Epithelial cell of esophagus (primary cell): ENCODE measurements at regions not wholly inside any gene's neighbourhood (a gene's known extent, or its start where the extent isn't known, plus 50 kb on each side); places are given as distances from the start of the nearest gene placed in this dataset.

ENCODE experiments used
- DNase-seq: peaks from one replicate; pipeline ENCODE4 v3.0.0; 2010; ENCODE audit warnings: low read depth
- H3K4me3 ChIP-seq: 2 replicates; pipeline ENCODE4 v1.5.1; 2011; ENCODE audit warnings: mild to moderate bottlenecking, low read length, control low read depth
- TF ChIP-seq, protein P1 (sequence below): IDR thresholded peaks from 2 replicates; pipeline ENCODE4 v1.5.1; 2011; ENCODE audit warnings: low read depth, mild to moderate bottlenecking, low read length, control low read depth, inconsistent platforms; ENCODE audit not compliant: insufficient read depth; ENCODE audit errors: missing control alignments

DNA sequence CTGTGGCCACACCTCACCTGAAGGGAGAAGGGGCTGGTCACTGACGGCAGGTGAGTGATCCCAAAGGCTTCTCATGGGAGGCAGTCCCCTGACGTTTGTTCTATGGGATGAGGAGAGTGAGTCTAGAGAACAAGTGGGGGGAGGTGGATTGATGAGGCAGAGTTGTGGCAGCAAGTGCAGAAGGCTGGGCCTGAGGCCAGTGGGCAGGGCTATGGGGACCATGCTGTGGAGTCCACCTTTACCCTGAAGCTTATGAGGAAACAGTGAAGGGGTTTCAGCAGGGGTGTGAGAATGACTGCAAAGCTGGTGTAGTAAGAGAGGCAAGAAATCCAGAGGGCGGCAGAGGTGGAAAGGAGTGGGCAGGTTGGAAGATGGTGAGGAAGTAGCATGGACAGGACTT lies 96.9 kb upstream of the PFN2 start:
- no peak overlapping the region for H3K4me3 ChIP-seq
- no peak for DNase-seq
- TF ChIP-seq, protein P1, sequence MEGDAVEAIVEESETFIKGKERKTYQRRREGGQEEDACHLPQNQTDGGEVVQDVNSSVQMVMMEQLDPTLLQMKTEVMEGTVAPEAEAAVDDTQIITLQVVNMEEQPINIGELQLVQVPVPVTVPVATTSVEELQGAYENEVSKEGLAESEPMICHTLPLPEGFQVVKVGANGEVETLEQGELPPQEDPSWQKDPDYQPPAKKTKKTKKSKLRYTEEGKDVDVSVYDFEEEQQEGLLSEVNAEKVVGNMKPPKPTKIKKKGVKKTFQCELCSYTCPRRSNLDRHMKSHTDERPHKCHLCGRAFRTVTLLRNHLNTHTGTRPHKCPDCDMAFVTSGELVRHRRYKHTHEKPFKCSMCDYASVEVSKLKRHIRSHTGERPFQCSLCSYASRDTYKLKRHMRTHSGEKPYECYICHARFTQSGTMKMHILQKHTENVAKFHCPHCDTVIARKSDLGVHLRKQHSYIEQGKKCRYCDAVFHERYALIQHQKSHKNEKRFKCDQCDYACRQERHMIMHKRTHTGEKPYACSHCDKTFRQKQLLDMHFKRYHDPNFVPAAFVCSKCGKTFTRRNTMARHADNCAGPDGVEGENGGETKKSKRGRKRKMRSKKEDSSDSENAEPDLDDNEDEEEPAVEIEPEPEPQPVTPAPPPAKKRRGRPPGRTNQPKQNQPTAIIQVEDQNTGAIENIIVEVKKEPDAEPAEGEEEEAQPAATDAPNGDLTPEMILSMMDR: no peak

DNA sequence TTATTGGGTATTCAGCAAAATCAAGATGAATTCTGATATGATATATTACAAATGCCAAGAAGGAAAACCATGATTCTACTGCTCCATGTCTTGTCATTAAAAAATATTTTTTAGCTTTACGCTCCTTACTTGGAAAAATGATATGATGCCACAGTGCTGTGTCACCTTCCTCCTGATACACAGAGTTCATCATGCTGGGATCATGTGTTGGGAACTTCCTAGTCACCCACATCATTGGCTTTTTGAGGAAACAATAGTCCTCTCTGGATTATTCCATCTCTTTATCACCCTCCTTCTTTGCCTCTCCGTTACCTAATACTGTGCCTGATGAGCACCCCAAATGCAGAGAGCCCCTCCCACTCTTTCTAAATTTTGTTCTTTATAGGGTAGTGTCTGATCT lies 94.3 kb upstream of the PFN2 start:
- TF ChIP-seq, protein P1: no peak
- DNase-seq: no peak
- H3K4me3 ChIP-seq: no peak overlapping the region

DNA sequence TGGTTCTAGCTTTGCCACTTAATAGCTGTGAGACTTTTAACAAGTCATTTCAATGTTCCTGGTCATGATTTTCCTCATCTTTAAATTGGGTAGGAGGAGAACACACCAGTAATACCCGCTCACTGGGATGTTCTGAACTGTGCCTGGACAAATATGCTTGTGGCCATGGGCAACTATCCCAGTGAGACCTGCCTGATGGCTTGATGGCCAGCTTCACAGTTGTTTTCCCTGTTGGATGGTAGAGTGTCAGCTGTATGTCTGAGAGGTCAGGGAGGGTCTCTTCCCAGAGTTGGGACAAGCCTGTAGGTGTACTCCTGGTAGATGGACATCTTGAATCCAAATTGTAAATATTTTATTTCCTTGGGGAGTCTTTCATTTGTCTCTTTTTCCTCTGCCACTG lies 92.5 kb upstream of the PFN2 start:
- DNase-seq: no peak
- TF ChIP-seq, protein P1: no peak
- H3K4me3 ChIP-seq: no peak overlapping the region

DNA sequence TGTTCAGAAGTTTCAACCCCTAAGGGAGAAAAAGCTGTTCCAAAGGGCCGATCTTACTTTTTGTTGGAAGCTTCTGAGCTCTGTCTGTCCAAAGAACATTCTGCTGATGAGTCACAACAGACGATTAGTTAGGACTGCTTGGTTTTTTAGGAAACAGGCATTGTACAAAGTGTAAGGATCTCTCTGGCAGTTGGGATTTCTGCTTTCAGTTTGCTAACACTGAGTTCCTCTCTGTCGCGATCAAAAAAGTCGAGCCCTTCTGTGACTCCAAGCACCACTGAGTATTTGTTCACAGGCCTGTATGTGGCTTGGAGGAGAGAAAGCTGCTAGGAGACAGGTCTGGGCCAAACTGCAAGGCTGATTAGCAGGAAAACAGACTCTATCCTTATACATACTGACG lies 91.8 kb upstream of the PFN2 start:
- peak; percentile 41 for DNase-seq
- no peak overlapping the region for H3K4me3 ChIP-seq
- TF ChIP-seq, protein P1: no peak

DNA sequence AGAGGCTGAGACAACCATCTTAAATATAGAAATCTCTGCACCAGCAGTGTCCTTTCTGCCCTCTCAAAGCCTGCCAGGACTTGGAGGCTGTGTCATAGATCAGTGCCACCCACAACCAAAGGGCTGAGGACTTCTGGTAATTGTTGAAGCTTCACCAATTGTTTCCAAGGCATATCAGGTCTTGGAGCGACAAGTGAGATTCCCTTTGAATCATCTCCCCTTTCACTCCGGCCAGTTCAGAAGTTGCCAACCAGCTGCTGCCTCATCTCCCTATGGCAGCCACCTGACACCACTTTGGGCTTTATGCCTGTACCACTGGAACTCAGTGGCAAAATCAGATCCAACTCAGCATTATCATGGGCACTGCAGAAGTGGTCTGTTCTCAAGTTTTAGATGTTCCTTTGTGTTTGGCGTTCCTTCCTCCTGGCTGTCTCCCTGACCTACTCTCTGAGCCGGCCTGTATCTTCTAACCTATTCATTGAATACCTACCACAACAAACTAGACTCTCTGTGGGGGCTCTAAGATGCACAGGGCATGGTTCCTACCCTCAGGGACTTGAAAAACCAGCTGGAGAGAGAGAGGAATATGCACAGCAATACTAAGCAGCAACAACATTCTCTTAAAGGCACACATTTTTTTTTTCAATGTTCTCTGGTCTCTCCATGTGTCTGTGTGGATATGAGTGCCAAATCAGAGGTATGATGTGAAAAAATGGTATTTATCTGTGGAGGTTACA lies 90.8 kb upstream of the PFN2 start:
- no peak overlapping the region for H3K4me3 ChIP-seq
- TF ChIP-seq, protein P1: no peak
- DNase-seq: no peak

DNA sequence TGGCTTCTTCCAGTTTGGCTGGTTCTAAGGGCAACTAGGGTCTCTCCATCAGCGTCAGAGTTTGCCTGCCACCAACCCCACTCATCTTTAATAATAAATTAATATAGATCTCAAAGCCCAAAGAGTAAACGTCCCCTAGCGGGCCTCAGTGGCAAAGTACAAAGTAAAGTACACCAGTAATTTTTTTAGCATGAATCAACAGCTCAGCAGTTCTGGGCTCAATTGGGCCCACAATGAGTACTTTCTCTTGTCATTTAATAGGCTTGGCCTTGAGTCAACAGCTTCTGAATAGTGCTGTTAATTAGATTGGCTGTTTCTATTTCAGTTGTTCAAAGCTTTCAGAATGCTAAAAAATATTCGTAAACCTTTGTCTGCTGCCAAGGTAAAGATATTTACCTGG lies 89.0 kb upstream of the PFN2 start:
- TF ChIP-seq, protein P1: no peak
- no peak overlapping the region for H3K4me3 ChIP-seq
- DNase-seq: no peak

DNA sequence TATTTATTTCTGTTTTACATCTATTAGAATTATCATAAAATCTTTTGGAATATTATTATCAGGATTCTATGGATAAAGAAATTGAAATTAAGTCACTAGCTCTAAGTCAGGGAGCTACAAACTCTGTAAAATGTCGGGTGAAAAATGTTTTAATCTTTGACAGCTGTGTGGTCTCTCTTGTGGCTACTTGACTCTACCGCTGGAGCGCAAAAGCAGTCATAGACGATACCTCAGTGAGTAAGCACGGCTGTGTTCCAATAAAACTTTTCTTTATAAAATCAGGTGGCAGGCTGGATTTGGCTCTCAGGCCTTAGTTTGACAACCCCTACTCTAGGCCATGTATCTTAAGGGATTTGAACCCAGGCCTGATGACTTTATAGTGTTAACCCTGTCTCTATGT lies 88.5 kb upstream of the PFN2 start:
- no peak overlapping the region for H3K4me3 ChIP-seq
- TF ChIP-seq, protein P1: no peak
- DNase-seq: peak; percentile 41
